ELR (cell line): ENCODE measurements at regions not wholly inside any gene's neighbourhood (a gene's known extent, or its start where the extent isn't known, plus 50 kb on each side); places are given as distances from the start of the nearest gene placed in this dataset.

Experiments
- DNase-seq: peaks from one replicate; pipeline ENCODE4 v3.0.0-alpha.2; 2015; ENCODE audit warnings: low read depth

DNA sequence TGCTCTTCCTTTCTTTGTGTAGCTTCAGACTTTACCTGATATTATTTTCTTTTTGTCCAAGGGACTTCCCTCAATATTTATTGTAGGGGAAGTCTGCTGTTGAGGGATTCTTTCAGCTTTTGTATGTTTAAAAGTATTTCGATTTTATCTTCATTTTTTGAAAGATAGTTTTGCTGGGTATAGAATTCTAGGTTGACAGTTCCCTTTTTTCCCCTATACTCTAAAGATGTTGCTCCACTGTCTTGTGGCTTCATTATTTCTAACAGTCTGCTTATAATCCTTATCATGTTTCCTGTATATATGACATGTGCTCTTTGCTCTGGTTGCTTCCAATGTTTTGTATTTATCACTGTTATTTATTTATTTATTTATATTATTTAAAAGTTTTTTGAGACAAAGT, 57.3 kb downstream of the CYTL1 start:
- DNase-seq: no peak

DNA sequence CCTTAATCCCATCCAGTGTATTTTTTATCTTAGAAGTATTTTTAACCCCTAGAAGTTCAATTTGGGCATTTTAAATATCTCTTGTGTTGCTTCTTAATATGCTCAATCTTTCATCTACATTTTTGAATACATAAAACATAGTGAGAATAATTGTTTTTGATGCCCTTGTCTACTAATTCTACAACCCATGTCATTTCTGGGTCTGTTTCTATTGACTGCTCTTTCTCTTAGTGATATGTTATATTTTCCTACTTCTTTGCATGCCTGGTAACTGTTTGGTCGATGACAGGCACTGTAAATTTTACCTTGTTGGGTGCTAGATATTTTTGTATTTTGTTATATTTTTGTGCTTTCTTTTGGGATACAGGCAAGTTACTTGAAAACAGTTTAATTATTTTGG, 56.3 kb downstream of the CYTL1 start:
- DNase-seq: no peak
